OCI-LY3 (cell line): ENCODE measurements at regions not wholly inside any gene's neighbourhood (a gene's known extent, or its start where the extent isn't known, plus 50 kb on each side); places are given as distances from the start of the nearest gene placed in this dataset.

Source experiments
- H2AFZ ChIP-seq: fragments of 200-600, 300-600 bp; shearing (Covaris generic); 2 replicates; pipeline ENCODE4 v1.6.0; 2014; ENCODE audit warnings: antibody characterized with exemption, low read depth, low read length
- H3K27ac ChIP-seq: fragments of 200-600, 300-600 bp; sonication (generic); 2 replicates; pipeline ENCODE4 v1.5.1; 2014; ENCODE audit warnings: mild to moderate bottlenecking, low read length, moderate library complexity, mixed read lengths
- H3K27me3 ChIP-seq: fragments of 200-600, 300-600 bp; sonication (generic); 2 replicates; pipeline ENCODE4 v1.6.1; 2014; ENCODE audit warnings: low read depth, low read length, mixed read lengths
- H3K36me3 ChIP-seq: fragments of 200-600, 300-600 bp; sonication (generic); replicated peaks from 2 replicates; pipeline ENCODE3; 2014; ENCODE audit warnings: low read depth, low read length, mixed read lengths
- H3K4me1 ChIP-seq: fragments of 300-600, 200-600 bp; sonication (generic); 2 replicates; pipeline ENCODE4 v1.6.1; 2014; ENCODE audit warnings: low read length, mixed read lengths
- H3K4me2 ChIP-seq: fragments of 200-600, 300-600 bp; sonication (generic); 2 replicates; pipeline ENCODE4 v1.6.1; 2014; ENCODE audit warnings: low read length, mixed read lengths
- H3K4me3 ChIP-seq: fragments of 300-600, 200-600 bp; sonication (generic); 2 replicates; pipeline ENCODE4 v1.5.1; 2014; ENCODE audit warnings: antibody characterized with exemption, mild to moderate bottlenecking, low read length, moderate library complexity
- H3K79me2 ChIP-seq: fragments of 300-600, 200-600 bp; shearing (Covaris generic); 2 replicates; pipeline ENCODE4 v1.6.1; 2014; ENCODE audit warnings: mild to moderate bottlenecking, low read length, mixed read lengths
- H3K9ac ChIP-seq: fragments of 300-600, 200-600 bp; shearing (Covaris generic); 2 replicates; pipeline ENCODE4 v1.6.0; 2014; ENCODE audit warnings: mild to moderate bottlenecking, low read length, moderate library complexity
- H3K9me3 ChIP-seq: fragments of 200-600, 300-600 bp; shearing (Covaris generic); 2 replicates; pipeline ENCODE4 v1.6.1; 2014; ENCODE audit warnings: low read length, mixed read lengths; ENCODE audit not compliant: insufficient read depth
- H4K20me1 ChIP-seq: fragments of 200-600, 300-600 bp; sonication (generic); 2 replicates; pipeline ENCODE4 v1.6.1; 2016; ENCODE audit warnings: low read length, mixed read lengths; ENCODE audit not compliant: insufficient read depth
- CTCF ChIP-seq: fragments of 200-600, 300-600 bp; sonication (generic); IDR thresholded peaks from 2 replicates; pipeline ENCODE4 v1.5.1; 2014; ENCODE audit warnings: antibody characterized with exemption, low read length, low read depth
- EZH2phosphoT487 ChIP-seq: fragments of 200-600 bp; shearing (Covaris generic); IDR thresholded peaks from 2 replicates; pipeline ENCODE4 v1.6.1; 2018; ENCODE audit warnings: antibody characterized with exemption, mixed run types, low read depth

- H3K9ac ChIP-seq: no peak overlapping the region
- H2AFZ ChIP-seq: no peak overlapping the region
- H3K4me2 ChIP-seq: no peak overlapping the region
- no peaks in the 10 kb centered on the region for H3K9me3 ChIP-seq
- no peak for TF ChIP-seq CTCF
- TF ChIP-seq EZH2phosphoT487: no peak
- no peaks in the 10 kb centered on the region for H3K36me3 ChIP-seq
- no peaks in the 10 kb centered on the region for H3K4me1 ChIP-seq
- no peak overlapping the region for H3K27ac ChIP-seq
- no peaks in the 10 kb centered on the region for H4K20me1 ChIP-seq
- H3K27me3 ChIP-seq: peaks cover 6% of the 10 kb centered on the region; the same call in 1 of the 2 replicates
- no peak overlapping the region for H3K4me3 ChIP-seq
- H3K79me2 ChIP-seq: no peaks in the 10 kb centered on the region
Observed at GRCh38 chr14:88935083-88935482, 110.6 kb downstream of the TTC8 start.

- Histone ChIP-seq H4K20me1 (no peaks in the 10 kb centered on the region), H3K9me3 (no peaks in the 10 kb centered on the region), H3K36me3 (no peaks in the 10 kb centered on the region), H3K4me2 (no peak overlapping the region), H3K79me2 (no peaks in the 10 kb centered on the region), H3K4me3 (no peak overlapping the region), H3K27me3 (peaks cover 6% of the 10 kb centered on the region; the same call in 1 of the 2 replicates), H3K9ac (no peak overlapping the region), H2AFZ (no peak overlapping the region), H3K27ac (no peak overlapping the region), H3K4me1 (no peaks in the 10 kb centered on the region)
- TF ChIP-seq EZH2phosphoT487 (no peak), CTCF (no peak)
Observed at GRCh38 chr14:88937706-88938105, 113.3 kb downstream of the TTC8 start.

GRCh38 chr14:88940671-88941070 lies 116.2 kb downstream of the TTC8 start:
- no peak overlapping the region for H3K4me2 ChIP-seq

GRCh38 chr14:88941414-88941813 lies 117.0 kb downstream of the TTC8 start:
- TF ChIP-seq EZH2phosphoT487: no peak
- no peak for TF ChIP-seq CTCF

More at GRCh38 chr14:88940671-88941070, 116.2 kb downstream of the TTC8 start:
- no peaks in the 10 kb centered on the region for H4K20me1 ChIP-seq
- H3K4me1 ChIP-seq: no peaks in the 10 kb centered on the region
- no peaks in the 10 kb centered on the region for H3K9me3 ChIP-seq
- no peaks in the 10 kb centered on the region for H3K36me3 ChIP-seq
- H3K4me3 ChIP-seq: no peak overlapping the region
- H3K27ac ChIP-seq: no peak overlapping the region
- no peak overlapping the region for H3K9ac ChIP-seq
- no peak overlapping the region for H2AFZ ChIP-seq
- H3K79me2 ChIP-seq: no peaks in the 10 kb centered on the region
- peaks cover 6% of the 10 kb centered on the region; the same call in 1 of the 2 replicates for H3K27me3 ChIP-seq
- no peak for TF ChIP-seq CTCF
- TF ChIP-seq EZH2phosphoT487: no peak

More at GRCh38 chr14:88941414-88941813, 117.0 kb downstream of the TTC8 start:
- Histone ChIP-seq H3K79me2 (no peaks in the 10 kb centered on the region), H3K4me3 (no peak overlapping the region), H3K27me3 (peaks cover 6% of the 10 kb centered on the region; the same call in 1 of the 2 replicates), H3K9me3 (no peaks in the 10 kb centered on the region), H3K9ac (no peak overlapping the region), H3K36me3 (no peaks in the 10 kb centered on the region), H4K20me1 (no peaks in the 10 kb centered on the region), H3K27ac (no peak overlapping the region), H3K4me1 (no peaks in the 10 kb centered on the region), H3K4me2 (no peak overlapping the region), H2AFZ (no peak overlapping the region)
